ENCODE measurements at regions not wholly inside any gene's neighbourhood (a gene's known extent, or its start where the extent isn't known, plus 50 kb on each side); places are given as distances from the start of the nearest gene placed in this dataset.

- CTCF ChIA-PET: interaction anchor here (0.7 kb wide), 1 partner anchor 134 kb away, joined by 3 read pairs; no protein-coding TSS in a partner anchor
These were observed 53.0 kb upstream of the ACTL6A start for GRCh38 chr3:179509701-179510100.

More at GRCh38 chr3:179509701-179510100, 53.0 kb upstream of the ACTL6A start:
- no peak overlapping the region for H2AK9ac ChIP-seq (replicated peaks; ENCODE audit: low read depth, low read length, poor library complexity)
- H3K4me2 ChIP-seq (ENCODE audit: low read depth, low read length): no peak overlapping the region
- no peak overlapping the region for H3K18ac ChIP-seq (ENCODE audit: low read depth, low read length)
- H3K14ac ChIP-seq (replicated peaks; ENCODE audit: low read depth, low read length): no peak overlapping the region
- H2AFZ ChIP-seq (replicated peaks; ENCODE audit: low read length, poor library complexity): no peak overlapping the region
- no peak overlapping the region for H2BK20ac ChIP-seq (ENCODE audit: low read depth, low read length)
- no peak overlapping the region for H2BK120ac ChIP-seq (ENCODE audit: low read depth, low read length)
- no peak overlapping the region for H4K5ac ChIP-seq (ENCODE audit: low read depth, low read length)
- BruUV-seq (replicated peaks): no TSS peak
- no peaks in the 10 kb centered on the region for H3K9me3 ChIP-seq (ENCODE audit: control insufficient read depth, insufficient read depth, low read length)
- no peak for TF ChIP-seq CHD1 (IDR thresholded peaks at IDR 0.05; ENCODE audit: low read depth, low read length)
- TF ChIP-seq CEBPB (IDR thresholded peaks at IDR 0.05; ENCODE audit: low read depth, low read length): peak; percentile 35; the same call in 1 of the 2 replicates
- no peak for TF ChIP-seq BHLHE40 (IDR thresholded peaks at IDR 0.05; ENCODE audit: low read depth, low read length)
- WGBS, 2 experiments (ENCODE audit: extremely low coverage in 2 of 2, insufficient read length in 1 of 2): 60% methylated on average over 1 of the region's 4 CpGs; no CpG with 5 or more reads in 1 of the 2 experiments
- no peak overlapping the region for H4K8ac ChIP-seq (ENCODE audit: low read depth in 2 of 2, low read length in 2 of 2)
- H2BK5ac ChIP-seq (ENCODE audit: low read depth, low read length, poor library complexity, severe bottlenecking): no peak overlapping the region
- H3K27ac ChIP-seq (ENCODE audit: insufficient read depth, low read length): no peak overlapping the region
- no peaks in the 10 kb centered on the region for H4K20me1 ChIP-seq (ENCODE audit: insufficient read depth, low read length)
- no peak overlapping the region for H3K23ac ChIP-seq (ENCODE audit: low read depth, low read length)
- no peak for DNase-seq
- H3K9ac ChIP-seq (ENCODE audit: low read depth, low read length): no peak overlapping the region
- no peaks in the 10 kb centered on the region for H3K9me1 ChIP-seq (ENCODE audit: insufficient read depth, low read length)
- intact Hi-C loops (cut with micrococcal nuclease) (loop anchor here (5.0 kb wide), 1 partner anchor 37 kb away; no protein-coding TSS in a partner anchor), dilution Hi-C loops (cut with HindIII; ENCODE audit: low sequenced_read_pairs, unreplicated experiment) (no loop called here), in situ Hi-C loops (cut with MboI; ENCODE audit: low sequenced_read_pairs) (no loop called here)
- no peak overlapping the region for H2BK15ac ChIP-seq (ENCODE audit: low read depth, low read length)
- no peak overlapping the region for H3K4me3 ChIP-seq (ENCODE audit: insufficient read depth, low read depth, low read length)
- no peak overlapping the region for H4K91ac ChIP-seq (ENCODE audit: insufficient read depth, low read depth, low read length)
- ATAC-seq (ENCODE audit: low read depth): no peak
- peaks cover 6% of the 10 kb centered on the region for H3K27me3 ChIP-seq (ENCODE audit: control insufficient read depth, insufficient read depth, low read length)
- H3K36me3 ChIP-seq (ENCODE audit: control insufficient read depth, insufficient read depth, low read length): no peaks in the 10 kb centered on the region
- no peak overlapping the region for H3K4ac ChIP-seq (ENCODE audit: low read depth, low read length)
- POLR2A ChIA-PET (ENCODE audit: unreplicated experiment): no interaction called here
- H3K4me1 ChIP-seq (ENCODE audit: control insufficient read depth, insufficient read depth, low read length): no peaks in the 10 kb centered on the region
- H3K79me1 ChIP-seq (ENCODE audit: low read depth in 1 of 2, low read length in 2 of 2): no peaks in the 10 kb centered on the region
- H3K56ac ChIP-seq (ENCODE audit: extremely low read depth, insufficient read depth, low read length): no peak overlapping the region
- no peak overlapping the region for H2AK5ac ChIP-seq (ENCODE audit: low read depth, low read length)
